HEK293T (cell line): ENCODE measurements at regions not wholly inside any gene's neighbourhood (a gene's known extent, or its start where the extent isn't known, plus 50 kb on each side); places are given as distances from the start of the nearest gene placed in this dataset.
A peak's percentile ranks its signal among the peaks of the same experiment; 100 is the strongest.
"Not testable (repeated sequence)": the region's sequence is repeated elsewhere in the genome, so short reads cannot be mapped to it uniquely, and the experiment has no call there.

Source experiments
- CTCF ChIA-PET: fragments of 350-600 bp; formaldehyde crosslinking; extraction: SDS; loops from one replicate; lab custom pipeline; 2021; ENCODE audit warnings: antibody characterized with exemption, inconsistent platforms; lab: Yijun Ruan, JAX
- POLR2A ChIA-PET: fragments of 350-600 bp; formaldehyde crosslinking; extraction: SDS; loops from one replicate; lab custom pipeline; 2020; ENCODE audit warnings: antibody characterized with exemption, inconsistent platforms; lab: Yijun Ruan, JAX
- DNase-seq: peaks from one replicate; pipeline ENCODE4 v3.0.0; 2012; ENCODE audit warnings: mixed read lengths; ENCODE audit errors: extremely low spot score
- ARNT ChIP-seq: fragments of 450-650 bp; IDR thresholded peaks from 2 replicates; pipeline ENCODE4 v1.6.1; 2017; ENCODE audit warnings: mild to moderate bottlenecking
- BHLHE40 ChIP-seq: fragments of 450-650 bp; IDR thresholded peaks from 2 replicates; pipeline ENCODE4 v1.6.1; 2016; ENCODE audit warnings: mild to moderate bottlenecking, moderate library complexity, borderline replicate concordance
- CTBP1 ChIP-seq: fragments of 450-650 bp; IDR thresholded peaks from 2 replicates; pipeline ENCODE4 v1.6.1; 2016; ENCODE audit warnings: borderline replicate concordance
- ELF4 ChIP-seq: fragments of 450-650 bp; IDR thresholded peaks from 2 replicates; pipeline ENCODE4 v1.6.1; 2017; ENCODE audit warnings: antibody characterized with exemption
- FOXA1 ChIP-seq: fragments of 450-650 bp; IDR thresholded peaks from 2 replicates; pipeline ENCODE4 v1.6.1; 2016; ENCODE audit warnings: mild to moderate bottlenecking
- FOXK2 ChIP-seq: fragments of 450-650 bp; IDR thresholded peaks from 2 replicates; pipeline ENCODE4 v1.6.1; 2016; ENCODE audit warnings: mild to moderate bottlenecking
- FOXM1 ChIP-seq: fragments of 450-650 bp; IDR thresholded peaks from 2 replicates; pipeline ENCODE4 v1.6.1; 2017; ENCODE audit warnings: mild to moderate bottlenecking, borderline replicate concordance
- HDGF ChIP-seq: fragments of 450-650 bp; IDR thresholded peaks from 2 replicates; pipeline ENCODE4 v1.6.1; 2017; ENCODE audit warnings: antibody characterized with exemption, borderline replicate concordance
- L3MBTL2 ChIP-seq: fragments of 450-650 bp; conservative IDR thresholded peaks from 2 replicates; pipeline ENCODE4 v1.6.1; 2016; ENCODE audit warnings: mild to moderate bottlenecking
- LEF1 ChIP-seq: fragments of 450-650 bp; IDR thresholded peaks from 2 replicates; pipeline ENCODE4 v1.6.1; 2017; ENCODE audit warnings: mild to moderate bottlenecking, borderline replicate concordance
- NFRKB ChIP-seq: fragments of 450-650 bp; IDR thresholded peaks from 2 replicates; pipeline ENCODE4 v1.6.1; 2016; ENCODE audit warnings: mild to moderate bottlenecking, moderate library complexity
- PKNOX1 ChIP-seq: fragments of 450-650 bp; IDR thresholded peaks from 2 replicates; pipeline ENCODE4 v1.6.1; 2016
- SP1 ChIP-seq: fragments of 450-650 bp; IDR thresholded peaks from 2 replicates; pipeline ENCODE4 v1.6.1; 2017
- SUZ12 ChIP-seq: fragments of 450-650 bp; IDR thresholded peaks from 2 replicates; pipeline ENCODE4 v1.6.1; 2016; ENCODE audit warnings: mild to moderate bottlenecking
- TARDBP ChIP-seq: fragments of 450-650 bp; IDR thresholded peaks from 2 replicates; pipeline ENCODE4 v1.6.1; 2016
- ZNF384 ChIP-seq: fragments of 450-650 bp; IDR thresholded peaks from 2 replicates; pipeline ENCODE4 v1.6.1; 2016

DNA sequence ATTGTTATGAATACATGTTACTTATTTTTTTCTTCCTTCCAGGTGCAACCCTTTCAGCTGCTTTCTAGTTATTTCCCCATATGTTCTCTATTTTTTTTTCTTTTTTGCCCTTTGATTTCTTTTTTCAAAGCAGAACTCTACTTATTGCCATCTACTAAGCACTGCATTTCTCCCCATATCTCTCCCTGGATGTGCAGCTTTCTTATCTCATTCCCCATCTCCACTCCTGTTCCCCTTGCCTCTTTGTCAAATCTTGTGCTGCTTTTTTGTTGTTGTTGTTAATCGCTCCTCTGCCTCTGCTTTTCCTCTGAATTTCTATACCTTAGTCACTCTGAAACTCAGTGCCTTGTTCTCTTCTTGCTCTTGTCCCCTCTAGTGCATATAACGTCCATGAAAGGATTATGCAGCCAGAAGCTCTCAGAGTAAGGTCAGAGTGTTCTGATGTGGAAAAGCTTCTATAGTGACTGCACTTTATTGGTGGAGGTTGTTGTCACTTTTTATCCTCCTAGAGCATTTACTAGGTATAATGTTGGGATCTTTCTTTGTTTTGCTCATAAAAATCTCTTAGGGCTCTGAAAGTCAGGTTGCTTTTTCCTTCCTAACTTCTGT lies 51.1 kb upstream of the JADE1 start:
- no peak for TF ChIP-seq ELF4
- no peak for TF ChIP-seq HDGF
- TF ChIP-seq PKNOX1: no peak
- no peak for TF ChIP-seq FOXK2
- TF ChIP-seq SP1: no peak
- no peak for TF ChIP-seq CTBP1
- TF ChIP-seq BHLHE40: no peak
- TF ChIP-seq L3MBTL2: no peak
- TF ChIP-seq NFRKB: no peak
- no peak for TF ChIP-seq ARNT
- no peak for TF ChIP-seq SUZ12
- POLR2A ChIA-PET: no interaction called here

DNA sequence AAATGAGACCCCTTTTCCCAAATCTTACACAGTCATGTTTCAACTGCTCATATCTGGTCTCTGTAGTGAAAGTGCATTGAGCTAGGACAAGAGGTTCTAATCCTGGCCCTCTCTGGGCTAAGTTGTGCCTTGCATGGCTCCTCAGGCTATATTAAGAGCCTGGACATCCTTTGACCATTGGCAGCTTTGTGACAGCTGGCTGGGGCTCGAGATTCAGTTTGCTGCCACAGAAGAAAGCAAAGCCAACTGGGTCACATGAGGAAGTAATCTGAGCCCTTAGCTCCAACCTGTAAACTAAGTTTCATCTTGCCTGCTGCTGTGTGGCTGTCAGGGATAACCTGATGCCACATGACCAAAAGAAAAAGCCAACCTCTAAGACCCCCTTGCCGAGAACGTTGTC lies 51.8 kb upstream of the JADE1 start:
- no peak for TF ChIP-seq HDGF
- TF ChIP-seq ZNF384: no peak
- TF ChIP-seq TARDBP: no peak
- TF ChIP-seq FOXK2: no peak
- no peak for TF ChIP-seq BHLHE40
- TF ChIP-seq CTBP1: no peak
- no peak for TF ChIP-seq ELF4
- no peak for TF ChIP-seq L3MBTL2
- no peak for TF ChIP-seq ARNT
- no peak for TF ChIP-seq SP1
- no peak for TF ChIP-seq FOXA1
- no peak for TF ChIP-seq NFRKB
- no peak for TF ChIP-seq SUZ12
- no peak for TF ChIP-seq FOXM1
- no peak for TF ChIP-seq PKNOX1
- no peak for TF ChIP-seq LEF1
- ChIA-PET POLR2A (interaction anchor here (0.8 kb wide), 1 partner anchor 10 kb away, joined by 3 read pairs; no protein-coding TSS in a partner anchor), CTCF (no interaction called here)
- peak; percentile 16 for DNase-seq

More for the DNA sequence above, 51.1 kb upstream of the JADE1 start:
- CTCF ChIA-PET: no interaction called here
- no peak for DNase-seq

GRCh38 chr4:128751354-128751753 lies 58.1 kb upstream of the JADE1 start:
- ChIA-PET POLR2A (no interaction called here), CTCF (no interaction called here)
- TF ChIP-seq SP1 (no peak), CTBP1 (no peak), PKNOX1 (no peak), NFRKB (no peak), ZNF384 (no peak), FOXA1 (no peak), L3MBTL2 (no peak), HDGF (no peak), ELF4 (no peak), FOXM1 (no peak), TARDBP (no peak), BHLHE40 (no peak), FOXK2 (no peak), SUZ12 (no peak), LEF1 (no peak), ARNT (no peak)
- no peak for DNase-seq

- POLR2A ChIA-PET, CTCF ChIA-PET, DNase-seq: not testable (repeated sequence)
Measured at GRCh38 chr4:128741748-128742147, 67.8 kb upstream of the JADE1 start.

- DNase-seq: no peak
- TF ChIP-seq FOXA1: no peak
- TF ChIP-seq FOXK2: no peak
- no peak for TF ChIP-seq LEF1
- TF ChIP-seq HDGF: no peak
- TF ChIP-seq SP1: no peak
- no peak for TF ChIP-seq TARDBP
- TF ChIP-seq FOXM1: no peak
- no peak for TF ChIP-seq BHLHE40
- TF ChIP-seq ARNT: no peak
- TF ChIP-seq SUZ12: no peak
- POLR2A ChIA-PET: no interaction called here
- CTCF ChIA-PET: no interaction called here
Measured at GRCh38 chr4:128737098-128737513, 72.4 kb upstream of the JADE1 start.

DNA sequence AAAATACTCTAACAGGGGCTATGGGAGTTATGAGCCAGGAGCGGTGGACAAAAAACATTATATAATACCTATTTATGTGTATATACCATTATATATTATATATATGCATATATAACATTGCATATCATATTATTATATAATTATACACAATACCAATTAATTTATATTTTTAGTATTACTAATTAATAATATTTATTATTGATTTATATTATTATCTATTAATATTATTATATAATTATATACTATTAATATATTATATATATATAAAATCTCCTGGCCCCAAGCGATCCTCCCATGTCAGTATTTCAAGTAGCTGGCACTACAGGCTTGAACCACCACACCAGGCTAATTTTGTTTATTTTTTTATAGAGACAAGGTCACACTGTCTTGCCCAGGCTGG lies 73.8 kb upstream of the JADE1 start:
- no peak for TF ChIP-seq HDGF
- no peak for TF ChIP-seq BHLHE40
- TF ChIP-seq ZNF384: no peak
- no peak for TF ChIP-seq ELF4
- TF ChIP-seq TARDBP: no peak
- no peak for TF ChIP-seq L3MBTL2
- no peak for TF ChIP-seq FOXK2
- TF ChIP-seq LEF1: no peak
- TF ChIP-seq NFRKB: no peak
- TF ChIP-seq ARNT: no peak
- TF ChIP-seq SUZ12: no peak
- no peak for TF ChIP-seq CTBP1
- POLR2A ChIA-PET: no interaction called here
- DNase-seq: no peak
- CTCF ChIA-PET: no interaction called here
